OCI-LY1 (cell line): ENCODE measurements at regions not wholly inside any gene's neighbourhood (a gene's known extent, or its start where the extent isn't known, plus 50 kb on each side); places are given as distances from the start of the nearest gene placed in this dataset.

Experiments used
- H2AFZ ChIP-seq: fragments of 200-600 bp; sonication (generic), shearing (Covaris generic); 2 replicates; pipeline ENCODE4 v1.6.0; 2014; ENCODE audit warnings: antibody characterized with exemption, mild to moderate bottlenecking, low read length
- H3F3A ChIP-seq: fragments of 200-600 bp; sonication (generic), shearing (Covaris generic); 2 replicates; pipeline ENCODE4 v1.6.0; 2014; ENCODE audit warnings: mild to moderate bottlenecking, antibody characterized with exemption, low read length, moderate library complexity; ENCODE audit not compliant: insufficient read depth
- H3K27ac ChIP-seq: fragments of 200-600 bp; sonication (generic); 2 replicates; pipeline ENCODE4 v1.5.1; 2014; ENCODE audit warnings: low read length, mixed run types, mild to moderate bottlenecking, low read depth; ENCODE audit not compliant: poor library complexity, severe bottlenecking
- H3K27me3 ChIP-seq: fragments of 200-600 bp; sonication (generic); 2 replicates; pipeline ENCODE4 v1.6.0; 2014; ENCODE audit warnings: antibody characterized with exemption, mild to moderate bottlenecking, low read length, moderate library complexity; ENCODE audit not compliant: insufficient read depth
- H3K36me3 ChIP-seq: fragments of 200-600 bp; sonication (generic); 2 replicates; pipeline ENCODE4 v1.6.1; 2014; ENCODE audit warnings: mild to moderate bottlenecking, antibody characterized with exemption, low read length, moderate library complexity, mixed read lengths; ENCODE audit not compliant: insufficient read depth
- H3K4me1 ChIP-seq: fragments of 200-600 bp; sonication (generic); 2 replicates; pipeline ENCODE4 v1.5.1; 2014; ENCODE audit warnings: mild to moderate bottlenecking, low read length, moderate library complexity; ENCODE audit not compliant: insufficient read depth, severe bottlenecking
- H3K4me2 ChIP-seq: fragments of 200-600 bp; sonication (generic), shearing (Covaris generic); 2 replicates; pipeline ENCODE4 v1.6.1; 2014; ENCODE audit warnings: low read length
- H3K4me3 ChIP-seq: fragments of 200-600 bp; sonication (generic); 2 replicates; pipeline ENCODE4 v1.5.1; 2014; ENCODE audit warnings: low read length, low read depth, mild to moderate bottlenecking, mixed read lengths; ENCODE audit not compliant: poor library complexity, severe bottlenecking
- H3K79me2 ChIP-seq: fragments of 200-600 bp; shearing (Covaris generic); 2 replicates; pipeline ENCODE4 v1.6.1; 2016; ENCODE audit warnings: mixed run types, low read length, mixed read lengths; ENCODE audit not compliant: insufficient read depth
- H3K9ac ChIP-seq: fragments of 200-600 bp; sonication (generic), shearing (Covaris generic); 2 replicates; pipeline ENCODE4 v1.6.1; 2014; ENCODE audit warnings: mild to moderate bottlenecking, low read length, mixed read lengths
- H3K9me2 ChIP-seq: fragments of 200-600 bp; sonication (generic), shearing (Covaris generic); 2 replicates; pipeline ENCODE4 v1.6.1; 2014; ENCODE audit warnings: low read depth, mild to moderate bottlenecking, low read length, mixed read lengths
- H3K9me3 ChIP-seq: fragments of 200-600 bp; shearing (Covaris generic); 2 replicates; pipeline ENCODE4 v1.6.1; 2014; ENCODE audit warnings: low read length, mixed read lengths
- H4K20me1 ChIP-seq: fragments of 200-600 bp; sonication (generic), shearing (Covaris generic); 2 replicates; pipeline ENCODE4 v1.6.0; 2016; ENCODE audit warnings: mild to moderate bottlenecking, low read length; ENCODE audit not compliant: insufficient read depth
- EZH2 ChIP-seq: fragments of 200-600 bp; sonication (generic), shearing (Covaris generic); IDR thresholded peaks from 2 replicates; pipeline ENCODE4 v1.8.0; 2017; ENCODE audit warnings: borderline replicate concordance, mixed run types, mild to moderate bottlenecking, antibody characterized with exemption, low read length, moderate library complexity, mixed read lengths
- TF ChIP-seq, protein P1 (sequence below): fragments of 200-600 bp; sonication (generic), shearing (Covaris generic); IDR thresholded peaks from 2 replicates; pipeline ENCODE4 v1.5.1; 2017; ENCODE audit warnings: mild to moderate bottlenecking, antibody characterized with exemption, low read length, moderate library complexity, mixed read lengths

DNA sequence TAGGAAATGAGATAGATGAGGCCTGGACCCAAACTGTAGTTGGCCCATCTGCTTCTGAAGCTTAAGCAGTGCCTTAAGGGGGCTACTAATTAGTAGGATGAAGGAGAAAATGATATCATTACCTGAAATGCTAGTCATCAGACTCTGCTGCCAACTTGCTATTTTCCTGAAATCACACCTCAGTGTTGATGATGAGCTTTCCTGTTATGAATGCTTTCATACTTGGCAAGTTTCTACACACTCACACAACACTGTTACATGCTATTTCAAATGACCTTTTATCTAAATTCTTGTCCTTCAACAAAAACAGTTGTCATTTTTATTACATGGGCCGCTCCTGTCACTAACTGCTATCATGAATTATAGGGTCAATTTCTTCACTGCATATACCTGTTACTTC lies 416.0 kb downstream of the PRDM5 start:
- no peak overlapping the region for H3K4me2 ChIP-seq
- H2AFZ ChIP-seq, result no peak overlapping the region

DNA sequence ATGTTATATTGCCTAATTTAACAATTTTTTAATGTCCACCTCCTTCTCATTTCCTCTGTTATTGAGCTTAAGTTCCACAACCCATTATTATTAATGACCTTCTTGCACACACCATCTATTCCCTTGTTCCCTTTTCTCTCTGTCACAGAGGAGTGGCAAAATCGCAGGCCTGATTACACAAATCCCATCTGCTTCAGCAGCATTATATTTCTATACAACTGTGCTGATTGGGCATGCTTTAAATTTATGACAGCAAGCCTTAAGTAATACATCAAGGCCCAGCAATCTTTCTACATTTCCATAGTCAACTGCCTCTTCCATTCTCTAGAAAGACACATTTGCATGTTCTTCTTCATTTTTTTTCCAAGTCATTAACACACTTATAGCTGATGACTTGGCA lies 423.8 kb downstream of the PRDM5 start:
- Histone ChIP-seq H2AFZ (no peak overlapping the region), H3K9me2 (no peaks in the 10 kb centered on the region), H4K20me1 (no peaks in the 10 kb centered on the region), H3K36me3 (no peaks in the 10 kb centered on the region), H3K9ac (no peak overlapping the region), H3K4me1 (no peaks in the 10 kb centered on the region), H3K79me2 (no peaks in the 10 kb centered on the region), H3K27me3 (no peaks in the 10 kb centered on the region), H3K4me2 (no peak overlapping the region), H3K9me3 (no peaks in the 10 kb centered on the region), H3K27ac (no peak overlapping the region), H3F3A (no peaks in the 10 kb centered on the region), H3K4me3 (no peak overlapping the region)
- TF ChIP-seq, protein P1, sequence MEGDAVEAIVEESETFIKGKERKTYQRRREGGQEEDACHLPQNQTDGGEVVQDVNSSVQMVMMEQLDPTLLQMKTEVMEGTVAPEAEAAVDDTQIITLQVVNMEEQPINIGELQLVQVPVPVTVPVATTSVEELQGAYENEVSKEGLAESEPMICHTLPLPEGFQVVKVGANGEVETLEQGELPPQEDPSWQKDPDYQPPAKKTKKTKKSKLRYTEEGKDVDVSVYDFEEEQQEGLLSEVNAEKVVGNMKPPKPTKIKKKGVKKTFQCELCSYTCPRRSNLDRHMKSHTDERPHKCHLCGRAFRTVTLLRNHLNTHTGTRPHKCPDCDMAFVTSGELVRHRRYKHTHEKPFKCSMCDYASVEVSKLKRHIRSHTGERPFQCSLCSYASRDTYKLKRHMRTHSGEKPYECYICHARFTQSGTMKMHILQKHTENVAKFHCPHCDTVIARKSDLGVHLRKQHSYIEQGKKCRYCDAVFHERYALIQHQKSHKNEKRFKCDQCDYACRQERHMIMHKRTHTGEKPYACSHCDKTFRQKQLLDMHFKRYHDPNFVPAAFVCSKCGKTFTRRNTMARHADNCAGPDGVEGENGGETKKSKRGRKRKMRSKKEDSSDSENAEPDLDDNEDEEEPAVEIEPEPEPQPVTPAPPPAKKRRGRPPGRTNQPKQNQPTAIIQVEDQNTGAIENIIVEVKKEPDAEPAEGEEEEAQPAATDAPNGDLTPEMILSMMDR, result no peak
- TF ChIP-seq EZH2, result no peak

More for the DNA sequence above, 416.0 kb downstream of the PRDM5 start:
- TF ChIP-seq, protein P1, result no peak
- H3K27ac ChIP-seq, result no peak overlapping the region
- H3F3A ChIP-seq, result no peaks in the 10 kb centered on the region
- H3K36me3 ChIP-seq, result no peaks in the 10 kb centered on the region
- no peaks in the 10 kb centered on the region for H3K79me2 ChIP-seq
- no peaks in the 10 kb centered on the region for H3K27me3 ChIP-seq
- H4K20me1 ChIP-seq, result no peaks in the 10 kb centered on the region
- H3K9me2 ChIP-seq, result no peaks in the 10 kb centered on the region
- no peaks in the 10 kb centered on the region for H3K9me3 ChIP-seq
- H3K4me1 ChIP-seq, result no peaks in the 10 kb centered on the region
- no peak overlapping the region for H3K9ac ChIP-seq
- no peak overlapping the region for H3K4me3 ChIP-seq

GRCh38 chr4:120491481-120491880 lies 424.8 kb upstream of the MAD2L1 start:
- no peak overlapping the region for H3K27ac ChIP-seq
- no peaks in the 10 kb centered on the region for H3K27me3 ChIP-seq
- H3K36me3 ChIP-seq, result no peaks in the 10 kb centered on the region
- H3F3A ChIP-seq, result no peaks in the 10 kb centered on the region
- H4K20me1 ChIP-seq, result no peaks in the 10 kb centered on the region
- H3K4me2 ChIP-seq, result no peak overlapping the region
- TF ChIP-seq, protein P1, result no peak
- no peak for TF ChIP-seq EZH2
- no peaks in the 10 kb centered on the region for H3K9me2 ChIP-seq
- H2AFZ ChIP-seq, result no peak overlapping the region
- no peak overlapping the region for H3K9ac ChIP-seq
- no peak overlapping the region for H3K4me3 ChIP-seq
- 0 out of 2 replicates have a peak, but pooled peaks cover 6% of the 10 kb centered on the region for H3K9me3 ChIP-seq
- H3K4me1 ChIP-seq, result no peaks in the 10 kb centered on the region
- H3K79me2 ChIP-seq, result no peaks in the 10 kb centered on the region
